DMS153 treated with DMSO at 0.1 percent for 48 hours (cell line): ENCODE measurements at regions not wholly inside any gene's neighbourhood (a gene's known extent, or its start where the extent isn't known, plus 50 kb on each side); places are given as distances from the start of the nearest gene placed in this dataset.

ENCODE experiments used
- DNase-seq: peaks from one replicate; lab custom pipeline; 2025; ENCODE audit not compliant: unreplicated experiment; lab: John Stamatoyannopoulos, UW

DNA sequence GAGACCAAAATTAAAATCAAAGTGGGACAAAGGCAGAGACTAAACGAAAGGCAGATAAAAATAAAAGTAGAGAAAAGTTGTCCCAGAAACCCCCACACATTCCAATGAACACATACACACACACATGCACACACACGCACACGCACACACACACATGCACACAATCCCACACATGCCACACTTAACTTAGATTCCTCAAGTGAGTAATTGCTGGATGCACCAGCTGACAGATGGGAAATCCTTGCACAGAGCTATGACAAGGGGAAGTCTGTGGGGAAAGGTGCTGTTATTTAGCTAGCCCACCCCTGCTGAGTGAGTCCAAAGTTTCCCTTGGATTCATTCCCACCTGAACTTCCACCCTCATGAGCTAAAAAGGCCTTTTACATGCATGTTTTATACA is 233.9 kb downstream of the RAB28 start:
- no peak for DNase-seq

DNA sequence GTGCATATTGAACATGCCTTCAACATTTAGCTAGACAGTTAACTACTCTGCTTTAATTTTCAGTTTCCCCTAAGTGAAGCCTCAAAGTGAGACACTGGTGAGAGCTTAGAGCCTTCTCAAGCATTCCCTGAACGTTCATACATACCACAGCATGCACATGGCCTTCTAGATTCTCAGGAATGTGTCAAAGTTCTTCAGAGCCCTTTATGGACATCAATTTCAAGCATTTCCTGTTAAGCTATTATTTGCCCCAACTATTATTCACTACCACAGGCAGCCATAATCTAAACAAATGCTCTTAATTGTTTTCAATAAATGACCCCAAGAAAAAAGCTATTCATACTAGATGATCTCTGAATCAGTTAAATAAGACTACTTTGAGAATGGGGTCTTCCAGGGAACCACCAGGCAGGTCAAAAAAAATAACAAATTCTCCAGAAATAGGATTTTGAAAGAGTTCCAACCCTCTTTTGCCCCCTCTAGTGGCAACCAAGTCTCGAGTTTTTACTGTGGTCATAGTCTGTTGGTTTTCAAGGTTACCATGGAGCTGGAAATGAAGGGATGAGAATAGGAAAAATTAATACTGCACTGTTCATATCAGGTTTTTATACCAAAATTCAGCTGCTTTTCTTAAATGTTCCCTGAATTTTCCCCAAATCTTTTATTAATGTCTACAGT is 235.4 kb downstream of the RAB28 start:
- DNase-seq, result no peak

DNA sequence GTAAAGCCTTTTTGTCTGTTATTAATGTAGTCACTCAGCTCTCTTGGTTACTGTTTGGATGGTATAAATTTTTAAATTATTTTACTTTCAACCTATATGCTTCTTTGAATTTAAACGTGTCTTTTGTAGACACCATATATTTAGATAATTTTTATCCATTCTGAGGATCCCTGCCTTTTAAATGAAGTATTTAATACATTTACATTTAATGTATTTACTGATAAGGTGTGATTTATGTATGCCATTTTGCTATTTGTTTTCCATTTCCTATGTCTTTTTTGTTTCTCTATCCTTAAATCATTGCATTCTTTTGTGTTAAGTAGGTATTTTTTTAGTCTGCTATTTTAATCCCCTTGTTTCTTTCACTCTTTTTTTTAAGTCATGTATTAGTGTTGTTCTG is 238.0 kb downstream of the RAB28 start:
- no peak for DNase-seq

DNA sequence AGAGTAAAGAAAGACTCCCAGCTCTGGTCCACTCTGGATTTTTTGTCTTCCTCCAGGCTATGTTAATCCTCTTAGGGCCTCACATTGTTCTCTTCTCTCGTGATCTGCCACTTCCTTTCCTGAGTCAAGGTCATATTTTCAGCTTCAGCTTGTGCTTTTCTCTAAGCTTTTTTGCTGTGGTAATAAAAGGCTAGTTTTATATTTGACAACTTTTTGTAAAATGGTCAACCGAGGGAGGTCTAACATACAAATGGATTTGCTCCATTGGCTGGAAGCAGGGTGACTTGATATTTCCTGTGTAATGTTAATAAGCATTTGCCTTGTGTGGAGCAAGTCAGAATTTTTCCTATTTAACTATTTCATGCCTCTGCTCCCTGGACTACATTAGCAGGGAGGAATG is 239.7 kb downstream of the RAB28 start:
- DNase-seq, result no peak

DNA sequence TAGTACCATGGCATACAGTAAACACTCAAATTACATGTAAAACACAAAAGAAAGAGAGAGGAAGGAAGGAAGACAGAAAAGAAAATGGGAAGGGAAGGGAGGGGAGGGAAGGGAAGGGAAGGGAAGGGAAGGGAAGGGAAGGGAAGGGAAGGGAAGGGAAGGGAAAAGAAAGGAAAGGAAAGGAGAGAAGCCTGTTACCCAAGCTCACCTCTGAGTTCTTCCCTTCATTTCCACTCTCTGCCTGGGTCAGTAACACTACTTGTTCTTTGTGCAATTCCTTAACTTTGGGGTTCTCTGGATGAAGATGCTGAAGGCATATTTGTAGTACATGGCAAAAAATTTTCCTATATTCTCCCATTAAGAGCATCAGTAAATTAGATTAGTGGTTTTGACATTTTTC is 241.0 kb downstream of the RAB28 start:
- no peak for DNase-seq

DNA sequence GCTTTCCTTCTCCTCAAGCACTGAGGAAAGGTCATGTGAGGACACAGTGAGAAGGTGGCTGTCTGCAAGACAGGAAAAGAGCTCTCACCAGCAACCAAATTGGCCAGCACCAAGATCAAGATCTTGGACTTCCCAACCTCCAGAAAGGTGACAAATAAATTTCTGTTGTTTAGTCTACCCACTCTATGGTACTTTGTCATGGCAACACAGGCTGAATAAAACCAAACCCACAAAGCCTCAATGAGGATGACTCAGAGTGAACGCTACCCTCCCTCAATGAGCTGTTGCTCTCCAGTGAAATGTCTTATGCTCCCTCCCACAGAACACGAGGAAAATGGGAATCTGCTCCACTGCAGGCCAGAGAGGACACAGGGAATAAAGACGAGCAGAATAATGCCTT is 244.1 kb downstream of the RAB28 start:
- DNase-seq, result no peak

DNA sequence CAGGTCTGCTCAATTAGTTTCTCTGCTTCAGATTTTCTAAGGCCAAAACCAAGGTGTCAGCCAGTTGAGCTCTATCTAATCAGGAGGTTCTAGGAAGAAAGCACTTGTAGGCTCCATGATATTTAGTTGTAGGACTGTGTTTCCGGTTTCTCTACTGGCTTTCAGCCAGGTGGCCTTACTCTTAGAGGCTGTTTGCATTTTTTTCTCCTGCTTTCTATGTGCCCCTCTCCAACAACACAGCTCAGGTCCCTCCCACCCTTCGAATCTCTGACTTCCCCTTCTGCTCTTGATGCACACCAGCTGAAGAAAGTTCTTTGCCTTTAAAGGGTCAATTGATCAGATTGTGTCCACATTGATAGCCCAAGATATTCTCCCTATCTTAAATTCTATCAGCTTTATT is 245.2 kb downstream of the RAB28 start:
- no peak for DNase-seq

DNA sequence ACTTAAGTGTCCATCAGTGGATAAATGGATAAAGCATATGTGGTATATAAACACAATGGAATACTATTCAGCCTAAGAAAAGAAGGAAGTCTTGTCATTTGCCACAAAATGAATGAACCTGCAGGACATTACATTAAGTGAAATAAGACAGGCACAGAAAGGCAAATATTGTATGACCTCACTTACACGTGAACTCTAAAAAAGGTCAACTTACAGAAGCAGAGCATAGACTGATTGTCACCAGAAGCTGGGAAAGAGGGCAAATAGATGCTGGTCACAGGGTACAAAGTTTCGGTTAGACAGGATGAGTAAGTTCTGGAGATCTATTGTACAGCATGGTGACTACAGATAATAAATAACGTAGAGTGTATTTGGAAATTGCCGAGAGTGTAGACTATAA is 247.7 kb downstream of the RAB28 start:
- no peak for DNase-seq

DNA sequence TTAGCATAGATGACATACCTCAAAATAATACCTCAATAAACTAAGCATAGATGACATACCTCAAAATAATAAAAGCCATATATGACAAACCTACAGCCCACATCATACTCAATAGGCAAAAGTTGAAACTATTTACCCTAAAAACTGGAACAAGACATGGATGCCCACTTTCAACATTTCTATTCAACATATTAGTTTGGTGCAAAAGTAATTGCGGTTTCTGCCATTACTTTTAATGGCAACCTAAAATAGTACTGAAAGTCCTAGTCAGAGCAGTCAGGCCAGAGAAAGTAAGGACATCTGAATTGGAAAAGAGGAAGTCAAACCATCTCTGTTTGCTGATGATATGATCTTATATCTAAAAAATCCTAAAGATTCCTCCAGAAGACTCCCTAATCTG is 250.4 kb downstream of the RAB28 start:
- DNase-seq, result no peak

DNA sequence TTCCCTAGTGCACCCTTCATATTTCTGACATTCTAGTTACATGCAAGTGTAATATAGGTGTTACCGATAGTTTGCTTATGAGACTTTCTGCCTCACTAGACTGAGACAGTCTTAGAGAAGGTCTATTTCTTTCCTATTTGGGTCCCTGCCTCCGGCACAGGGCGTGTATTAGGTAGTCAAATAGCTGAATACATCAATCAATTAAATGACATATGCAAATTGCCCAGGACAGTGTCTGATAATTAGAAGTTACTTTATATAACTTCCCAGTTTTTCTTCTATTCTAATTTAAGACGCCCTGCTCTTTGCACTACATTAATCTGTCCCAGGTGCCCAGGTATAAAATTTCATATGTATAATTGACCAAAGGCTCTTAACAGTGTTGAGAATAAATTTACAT is 264.2 kb downstream of the RAB28 start:
- DNase-seq, result no peak

DNA sequence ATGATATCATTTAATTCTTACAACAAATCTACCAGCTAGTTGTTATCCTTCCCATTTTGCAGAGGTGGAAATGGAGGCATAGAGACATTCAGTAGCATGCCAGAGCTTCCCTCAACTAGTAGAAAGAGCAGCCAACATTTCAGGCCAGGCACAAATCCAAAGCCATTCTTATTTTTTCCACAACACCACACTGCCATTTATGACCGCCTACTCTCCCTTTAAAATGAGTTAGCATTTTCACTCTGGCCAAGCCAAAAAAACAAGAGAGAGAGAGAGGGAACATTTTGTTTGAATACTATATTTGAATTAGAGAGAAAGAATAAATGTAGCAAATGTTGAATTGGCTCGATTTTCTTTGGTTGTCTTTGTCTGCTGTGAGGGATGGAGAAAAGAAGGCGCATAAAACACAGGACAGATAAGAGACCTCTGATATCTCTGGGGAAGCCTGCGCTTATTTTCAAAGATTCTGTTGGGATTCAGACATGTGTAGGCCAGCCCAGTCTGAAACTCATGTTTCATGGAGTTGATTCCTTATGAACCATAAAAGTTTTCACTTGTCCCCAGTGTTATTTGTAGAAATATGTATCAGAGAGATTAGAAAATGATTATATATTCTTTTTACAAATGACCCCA is 265.7 kb downstream of the RAB28 start:
- no peak for DNase-seq

DNA sequence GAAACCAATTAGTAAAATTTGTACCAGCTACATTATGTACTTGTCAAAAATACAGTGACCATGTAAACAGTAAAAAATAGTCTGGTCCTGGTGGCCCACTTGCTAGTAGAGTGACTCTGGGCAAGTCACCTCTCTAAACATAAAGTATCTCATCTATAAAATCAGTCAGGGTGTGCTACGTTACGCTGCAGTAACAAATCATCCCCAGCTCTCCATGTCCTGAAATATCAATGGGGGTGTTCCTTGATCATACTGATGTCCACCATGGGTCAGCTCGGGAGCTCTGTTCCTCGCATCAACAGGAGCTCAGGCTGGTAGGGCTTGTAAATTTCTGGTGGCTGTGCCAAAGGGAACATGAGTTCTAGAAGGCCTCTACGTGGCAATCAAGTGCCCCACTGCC is 268.6 kb downstream of the RAB28 start:
- DNase-seq, result no peak

DNA sequence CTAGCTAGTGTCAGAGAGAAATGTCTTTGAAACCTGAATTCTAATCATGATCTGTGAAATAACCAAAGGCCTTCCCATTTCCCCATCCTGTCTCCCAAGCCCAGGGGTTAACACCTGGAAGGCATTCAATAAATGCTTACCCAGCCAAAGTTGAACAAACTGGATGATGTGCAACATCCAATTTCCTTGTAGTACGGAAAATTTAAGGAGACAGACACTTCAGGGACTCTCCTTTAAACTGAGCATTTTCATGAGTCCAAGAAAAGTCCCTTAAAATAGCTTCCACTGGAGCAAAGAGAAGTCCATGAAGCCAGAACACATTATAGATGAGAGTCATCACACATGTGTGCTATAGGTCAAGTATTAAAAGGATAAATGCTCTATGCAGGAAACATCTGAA is 271.2 kb downstream of the RAB28 start:
- DNase-seq, result no peak

DNA sequence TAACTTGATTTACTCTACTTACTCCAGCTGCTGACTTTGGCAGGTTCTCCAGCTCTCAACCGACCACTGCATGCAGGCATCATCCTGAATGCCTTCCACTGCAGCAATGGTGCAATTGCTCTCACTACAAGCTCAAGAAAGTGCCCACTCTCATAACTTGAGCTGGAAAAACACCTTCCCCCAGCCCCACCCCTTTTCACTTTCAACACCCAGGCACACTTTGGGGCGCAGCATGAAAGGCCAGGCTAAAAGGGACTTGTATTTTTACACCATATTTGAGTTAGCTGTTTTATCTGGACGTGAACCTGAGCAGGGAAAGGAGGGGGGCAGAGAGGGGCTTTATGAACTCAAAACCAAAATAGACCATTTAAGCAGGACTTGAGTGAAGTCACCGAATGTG is 274.5 kb downstream of the RAB28 start:
- DNase-seq, result no peak

DNA sequence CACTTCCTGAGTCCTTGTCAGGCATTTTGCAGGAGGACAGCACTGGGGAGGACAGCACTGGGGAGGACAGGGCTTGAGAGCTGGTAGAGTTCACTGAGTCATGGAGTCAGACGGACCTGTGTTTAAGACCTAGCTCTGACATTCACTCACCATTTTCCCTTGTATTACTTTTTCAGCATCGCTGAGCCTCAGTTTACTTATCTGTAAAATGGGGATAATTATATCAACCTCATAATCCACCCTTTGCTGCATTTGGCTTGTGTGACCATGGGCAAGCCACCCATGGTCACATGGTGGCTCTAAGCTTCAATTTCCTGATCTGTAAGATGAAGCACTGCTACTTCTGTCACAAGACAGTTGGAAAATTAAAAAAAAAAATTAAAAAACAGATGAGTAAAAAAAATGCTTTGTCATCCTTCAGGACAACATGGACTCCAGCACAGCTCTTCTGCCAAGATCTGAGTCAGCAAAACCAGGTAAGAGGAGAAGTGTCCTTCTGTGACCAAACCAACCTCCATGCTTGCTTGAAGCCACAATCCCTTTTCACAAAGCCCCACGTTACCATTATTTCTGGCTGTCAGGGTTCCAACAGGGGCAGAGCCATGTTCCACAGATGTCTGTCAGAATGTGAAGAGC is 275.5 kb downstream of the RAB28 start:
- no peak for DNase-seq

DNA sequence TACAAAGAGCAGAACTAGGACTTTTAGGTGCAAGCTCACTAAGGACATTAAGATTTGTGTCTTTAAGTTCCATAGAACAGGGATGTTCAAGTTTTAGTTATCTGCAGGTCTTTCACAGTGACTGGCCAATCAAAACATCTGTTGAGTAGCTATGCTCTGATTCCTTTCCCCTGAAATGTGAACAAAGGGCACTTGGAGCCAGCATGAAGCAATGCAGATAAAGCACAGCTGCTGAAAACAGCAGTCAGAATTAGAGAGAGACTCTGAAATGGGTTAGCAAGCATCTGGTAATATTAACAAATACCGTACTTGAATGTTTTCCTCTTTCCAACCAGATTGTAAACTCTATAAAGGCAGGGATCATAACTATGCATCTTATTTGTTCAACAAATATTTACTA is 276.9 kb downstream of the RAB28 start:
- no peak for DNase-seq

DNA sequence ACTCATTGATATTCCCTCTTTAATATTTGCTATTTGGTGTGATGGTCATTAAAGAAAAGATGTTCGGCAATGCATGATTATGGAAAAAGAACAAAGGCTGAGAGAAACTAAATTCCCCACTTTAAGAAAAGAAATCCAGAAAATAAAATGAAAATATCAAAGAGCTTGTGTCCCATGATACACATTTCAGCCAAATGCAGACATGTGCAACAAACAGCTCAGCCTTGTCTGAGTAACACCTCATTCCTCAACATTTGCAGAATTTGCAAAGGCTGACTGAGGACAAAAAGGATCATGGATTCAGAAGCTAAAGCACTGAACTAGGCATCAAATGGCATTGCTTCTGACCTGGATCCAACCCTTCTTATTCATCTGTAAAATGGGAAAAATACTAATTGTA is 281.0 kb downstream of the RAB28 start:
- DNase-seq, result no peak

DNA sequence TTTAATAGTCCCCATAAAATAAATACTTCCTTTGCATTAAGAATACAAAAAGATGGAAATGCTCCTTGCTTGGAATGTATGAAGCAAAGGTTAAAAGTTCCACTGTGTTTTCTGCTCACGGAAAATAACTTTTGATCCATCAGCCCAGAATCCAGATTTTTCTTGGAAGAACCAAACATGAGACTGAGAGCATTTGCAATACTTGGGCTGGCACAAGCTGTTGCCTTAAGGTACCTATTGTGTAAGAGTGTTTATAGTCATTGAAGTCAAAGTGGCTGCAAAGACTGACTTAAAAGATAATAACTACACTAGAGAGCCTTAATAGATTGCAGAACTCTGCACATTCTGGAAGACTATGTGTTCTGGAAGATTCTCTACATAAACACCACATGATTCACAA is 281.4 kb downstream of the RAB28 start:
- DNase-seq, result no peak

DNA sequence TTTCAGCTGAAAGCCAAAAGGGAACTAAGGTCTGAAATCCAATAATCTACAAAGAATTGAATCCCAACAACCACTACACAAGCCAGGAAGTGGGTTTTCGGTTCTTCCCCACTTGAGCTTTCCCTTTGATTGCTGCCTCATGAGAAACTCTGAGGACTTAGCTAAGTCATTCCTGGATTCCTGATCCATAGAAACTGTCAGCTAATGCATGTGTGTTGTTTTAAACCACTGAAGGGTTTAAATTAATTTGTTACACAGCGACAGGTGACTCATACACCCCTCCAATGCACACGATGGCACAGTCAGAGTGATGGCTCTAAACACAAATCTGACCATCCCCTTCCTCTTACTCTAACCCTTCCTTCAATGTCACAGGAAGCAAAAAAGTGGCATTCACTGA is 282.9 kb downstream of the RAB28 start:
- DNase-seq, result no peak

DNA sequence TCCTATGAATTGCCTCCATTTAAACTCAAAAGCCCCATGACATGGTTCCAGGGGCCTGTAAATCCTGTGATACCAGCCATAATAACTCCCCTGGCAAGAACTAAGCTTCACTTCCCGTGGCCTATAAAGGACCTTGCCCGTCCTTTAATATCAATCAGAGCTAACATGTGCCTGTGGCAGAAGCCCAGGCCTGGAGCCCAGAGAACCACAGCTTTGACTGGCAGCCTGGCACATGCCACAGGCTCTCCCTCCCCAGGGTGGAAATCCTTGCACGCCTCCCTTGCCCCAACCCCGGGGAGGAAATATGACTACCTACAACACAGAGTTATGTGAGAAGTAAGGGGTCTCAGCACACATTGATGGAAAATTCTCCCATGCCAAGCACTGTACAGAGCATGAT is 287.4 kb downstream of the RAB28 start:
- DNase-seq, result no peak

DNA sequence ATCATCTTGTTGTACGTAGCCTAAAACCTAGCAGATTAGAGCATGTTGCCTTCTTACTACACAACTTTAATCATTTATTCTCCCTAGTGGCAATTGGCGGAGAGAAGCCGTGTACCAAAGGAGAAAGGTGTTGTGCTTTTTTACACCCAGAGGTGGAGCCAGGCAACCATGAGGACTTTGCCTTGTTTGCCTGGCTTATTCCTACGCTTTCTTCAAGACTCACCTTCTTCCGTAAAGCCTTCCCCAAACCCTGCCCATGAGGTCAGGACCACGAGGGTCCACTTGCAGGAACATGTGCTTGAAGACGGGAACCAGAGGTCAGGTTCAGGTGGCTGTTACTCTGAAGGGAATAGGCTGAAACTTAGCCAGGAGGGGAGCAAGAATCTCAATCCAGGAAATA is 290.5 kb downstream of the RAB28 start:
- DNase-seq, result no peak

DNA sequence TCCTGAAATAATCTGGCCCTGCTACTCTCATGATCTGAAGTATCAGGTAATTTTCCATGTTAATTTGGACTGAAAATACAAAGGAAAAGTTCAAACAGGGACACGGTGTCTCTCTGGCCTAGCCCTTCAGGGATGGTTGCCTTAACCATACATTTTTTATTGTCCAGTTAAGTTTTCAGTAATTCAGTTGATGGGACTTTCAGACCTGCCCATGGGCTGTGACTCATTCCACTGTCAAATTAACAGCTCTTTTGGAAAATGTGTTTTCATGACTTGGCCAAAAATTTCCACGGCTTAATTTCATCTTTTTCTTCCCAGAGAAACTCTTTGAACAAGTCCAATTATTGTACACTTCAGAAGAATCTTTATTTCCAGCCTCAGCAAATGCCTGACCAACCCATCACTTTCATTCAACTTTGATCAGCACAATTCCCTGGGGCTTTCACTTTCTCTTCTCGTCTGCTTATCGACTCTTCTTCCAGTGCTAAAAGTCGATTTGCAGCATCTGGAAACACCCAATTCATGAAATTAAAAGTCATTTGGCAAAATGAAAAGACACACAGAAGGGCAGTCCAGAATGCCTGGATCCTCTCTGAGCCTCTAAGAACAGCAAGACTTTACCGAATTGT is 293.9 kb downstream of the RAB28 start:
- no peak for DNase-seq
